ENCODE measurements at regions not wholly inside any gene's neighbourhood (a gene's known extent, or its start where the extent isn't known, plus 50 kb on each side); places are given as distances from the start of the nearest gene placed in this dataset.

- Histone ChIP-seq H3K4me2 (ENCODE audit: low read length) (no peak overlapping the region), H4K20me1 (ENCODE audit: insufficient read depth, low read length) (no peaks in the 10 kb centered on the region), H3K9me3 (ENCODE audit: low read length) (no peaks in the 10 kb centered on the region), H3K27ac (ENCODE audit: low read depth, low read length, poor library complexity, severe bottlenecking) (no peak overlapping the region), H3K9me2 (ENCODE audit: insufficient read depth, low read length) (no peaks in the 10 kb centered on the region), H3K36me3 (ENCODE audit: insufficient read depth, low read length) (no peaks in the 10 kb centered on the region), H3K4me3 (ENCODE audit: low read depth, low read length, poor library complexity, severe bottlenecking) (no peak overlapping the region), H3K79me2 (ENCODE audit: insufficient read depth, low read depth, low read length) (no peaks in the 10 kb centered on the region), H3K4me1 (ENCODE audit: insufficient read depth, low read length, poor library complexity, severe bottlenecking) (no peaks in the 10 kb centered on the region), H2AFZ (ENCODE audit: low read length) (no peak overlapping the region)
- ChIA-PET POLR2A (no interaction called here), CTCF (ENCODE audit: unreplicated experiment) (no interaction called here)
- TF ChIP-seq EZH2phosphoT487 (IDR thresholded peaks at IDR 0.05; ENCODE audit: borderline replicate concordance, low read depth, low read length) (no peak), CTCF (conservative IDR thresholded peaks at IDR 0.05; ENCODE audit: low read length) (no peak)
- no peak for DNase-seq (ENCODE audit: low spot score)
- no TSS peak for BruUV-seq (replicated peaks)
- intact Hi-C loops (cut with micrococcal nuclease; ENCODE audit: unreplicated experiment): no loop called here
These were observed 219.9 kb downstream of the PRDM9 start for GRCh38 chr5:23727271-23727670.

- CTCF ChIA-PET (ENCODE audit: unreplicated experiment): no interaction called here
- intact Hi-C loops (cut with micrococcal nuclease; ENCODE audit: unreplicated experiment): no loop called here
- DNase-seq (ENCODE audit: low spot score): no peak
- H3K4me3 ChIP-seq (ENCODE audit: low read depth, low read length, poor library complexity, severe bottlenecking): no peak overlapping the region
- no peak overlapping the region for H3K4me2 ChIP-seq (ENCODE audit: low read length)
- TF ChIP-seq EZH2phosphoT487 (IDR thresholded peaks at IDR 0.05; ENCODE audit: borderline replicate concordance, low read depth, low read length): no peak
- no peak for TF ChIP-seq CTCF (conservative IDR thresholded peaks at IDR 0.05; ENCODE audit: low read length)
- H3K4me1 ChIP-seq (ENCODE audit: insufficient read depth, low read length, poor library complexity, severe bottlenecking): no peaks in the 10 kb centered on the region
- no peaks in the 10 kb centered on the region for H3K36me3 ChIP-seq (ENCODE audit: insufficient read depth, low read length)
- POLR2A ChIA-PET: interaction anchor here (0.5 kb wide), 1 partner anchor 1259 kb away, joined by 3 read pairs; no protein-coding TSS in a partner anchor
- BruUV-seq (replicated peaks): no TSS peak
- no peaks in the 10 kb centered on the region for H4K20me1 ChIP-seq (ENCODE audit: insufficient read depth, low read length)
- no peak overlapping the region for H2AFZ ChIP-seq (ENCODE audit: low read length)
- no peaks in the 10 kb centered on the region for H3K79me2 ChIP-seq (ENCODE audit: insufficient read depth, low read depth, low read length)
- no peak overlapping the region for H3K27ac ChIP-seq (ENCODE audit: low read depth, low read length, poor library complexity, severe bottlenecking)
- H3K9me2 ChIP-seq (ENCODE audit: insufficient read depth, low read length): no peaks in the 10 kb centered on the region
- H3K9me3 ChIP-seq (ENCODE audit: low read length): no peaks in the 10 kb centered on the region
These were observed 222.6 kb downstream of the PRDM9 start for GRCh38 chr5:23730023-23730422.

- no peaks in the 10 kb centered on the region for H3K79me2 ChIP-seq (ENCODE audit: insufficient read depth, low read depth, low read length)
- no peaks in the 10 kb centered on the region for H3K36me3 ChIP-seq (ENCODE audit: insufficient read depth, low read length)
- H3K4me1 ChIP-seq (ENCODE audit: insufficient read depth, low read length, poor library complexity, severe bottlenecking): no peaks in the 10 kb centered on the region
- ChIA-PET POLR2A (no interaction called here), CTCF (ENCODE audit: unreplicated experiment) (no interaction called here)
- TF ChIP-seq CTCF (conservative IDR thresholded peaks at IDR 0.05; ENCODE audit: low read length): no peak
- TF ChIP-seq EZH2phosphoT487 (IDR thresholded peaks at IDR 0.05; ENCODE audit: borderline replicate concordance, low read depth, low read length): no peak
- no peak overlapping the region for H3K27ac ChIP-seq (ENCODE audit: low read depth, low read length, poor library complexity, severe bottlenecking)
- no peaks in the 10 kb centered on the region for H4K20me1 ChIP-seq (ENCODE audit: insufficient read depth, low read length)
- no peak for DNase-seq (ENCODE audit: low spot score)
- BruUV-seq (replicated peaks): no TSS peak
- H3K9me2 ChIP-seq (ENCODE audit: insufficient read depth, low read length): no peaks in the 10 kb centered on the region
- H3K4me3 ChIP-seq (ENCODE audit: low read depth, low read length, poor library complexity, severe bottlenecking): no peak overlapping the region
- H3K9me3 ChIP-seq (ENCODE audit: low read length): no peaks in the 10 kb centered on the region
- intact Hi-C loops (cut with micrococcal nuclease; ENCODE audit: unreplicated experiment): no loop called here
- H2AFZ ChIP-seq (ENCODE audit: low read length): no peak overlapping the region
- H3K4me2 ChIP-seq (ENCODE audit: low read length): no peak overlapping the region
These were observed 232.6 kb downstream of the PRDM9 start for GRCh38 chr5:23740029-23740428.

Measured in OCI-LY7 (cell line).